Dendritic cell treated with granulocyte-macrophage colony-stimulating factor and Interleukin-4, amounts not matched to agents 40 ng/mL and 50 ng/mL, for 4 days (primary cell): ENCODE measurements at regions not wholly inside any gene's neighbourhood (a gene's known extent, or its start where the extent isn't known, plus 50 kb on each side); places are given as distances from the start of the nearest gene placed in this dataset.

Experiments used
- H3K27ac Mint-ChIP-seq: one replicate; pipeline ENCODE4 v1.8.0; 2022; ENCODE audit warnings: mild to moderate bottlenecking, mixed read lengths
- H3K27me3 Mint-ChIP-seq: one replicate; pipeline ENCODE4 v1.8.0; 2022; ENCODE audit warnings: mild to moderate bottlenecking, mixed read lengths
- H3K36me3 Mint-ChIP-seq: one replicate; pipeline ENCODE4 v1.8.0; 2022; ENCODE audit warnings: low read depth, mixed read lengths
- H3K4me1 Mint-ChIP-seq: one replicate; pipeline ENCODE4 v1.8.0; 2022; ENCODE audit warnings: low read depth, mixed read lengths
- H3K4me3 Mint-ChIP-seq: one replicate; pipeline ENCODE4 v1.8.0; 2022; ENCODE audit warnings: mild to moderate bottlenecking, moderate library complexity, mixed read lengths
- H3K9me3 Mint-ChIP-seq: one replicate; pipeline ENCODE4 v1.8.0; 2022; ENCODE audit warnings: mixed read lengths
- intact Hi-C: fragments of 100-400 bp; cut with micrococcal nuclease; formaldehyde crosslinking; loops from one replicate; pipeline ENCODE4 v1.15.0; 2022

GRCh38 chr3:94862703-94863102, 799.8 kb downstream of the NSUN3 start:
- H3K27me3 Mint-ChIP-seq, result no peaks in the 10 kb centered on the region
- H3K9me3 Mint-ChIP-seq, result peaks cover 68% of the 10 kb centered on the region
- no peaks in the 10 kb centered on the region for H3K4me1 Mint-ChIP-seq
- no peak overlapping the region for H3K27ac Mint-ChIP-seq
- no peaks in the 10 kb centered on the region for H3K36me3 Mint-ChIP-seq
- intact Hi-C loops, result no loop called here
- H3K4me3 Mint-ChIP-seq, result no peak overlapping the region

- no peak overlapping the region for H3K4me3 Mint-ChIP-seq
- no peaks in the 10 kb centered on the region for H3K27me3 Mint-ChIP-seq
- H3K9me3 Mint-ChIP-seq, result peaks cover 22% of the 10 kb centered on the region
- intact Hi-C loops, result no loop called here
- H3K4me1 Mint-ChIP-seq, result no peaks in the 10 kb centered on the region
- H3K36me3 Mint-ChIP-seq, result no peaks in the 10 kb centered on the region
- H3K27ac Mint-ChIP-seq, result no peak overlapping the region
Observed at GRCh38 chr3:94869059-94869547, 806.2 kb downstream of the NSUN3 start.

GRCh38 chr3:94873751-94874150, 810.9 kb downstream of the NSUN3 start:
- intact Hi-C loops, result no loop called here
- no peak overlapping the region for H3K27ac Mint-ChIP-seq
- no peaks in the 10 kb centered on the region for H3K9me3 Mint-ChIP-seq
- H3K4me3 Mint-ChIP-seq, result no peak overlapping the region
- no peaks in the 10 kb centered on the region for H3K27me3 Mint-ChIP-seq
- H3K36me3 Mint-ChIP-seq, result no peaks in the 10 kb centered on the region
- H3K4me1 Mint-ChIP-seq, result no peaks in the 10 kb centered on the region

GRCh38 chr3:94875149-94875548, 812.3 kb downstream of the NSUN3 start:
- H3K4me1 Mint-ChIP-seq, result no peaks in the 10 kb centered on the region
- H3K9me3 Mint-ChIP-seq, result no peaks in the 10 kb centered on the region
- no peaks in the 10 kb centered on the region for H3K36me3 Mint-ChIP-seq
- intact Hi-C loops, result no loop called here
- no peak overlapping the region for H3K27ac Mint-ChIP-seq
- H3K27me3 Mint-ChIP-seq, result no peaks in the 10 kb centered on the region
- H3K4me3 Mint-ChIP-seq, result no peak overlapping the region

GRCh38 chr3:94887065-94887464, 824.2 kb downstream of the NSUN3 start:
- H3K9me3 Mint-ChIP-seq, result peaks cover 22% of the 10 kb centered on the region
- H3K36me3 Mint-ChIP-seq, result no peaks in the 10 kb centered on the region
- intact Hi-C loops, result no loop called here
- no peak overlapping the region for H3K4me3 Mint-ChIP-seq
- no peak overlapping the region for H3K27ac Mint-ChIP-seq
- H3K4me1 Mint-ChIP-seq, result no peaks in the 10 kb centered on the region
- no peaks in the 10 kb centered on the region for H3K27me3 Mint-ChIP-seq

- Mint-ChIP-seq H3K27ac (no peak overlapping the region), H3K27me3 (no peaks in the 10 kb centered on the region), H3K9me3 (no peaks in the 10 kb centered on the region), H3K36me3 (no peaks in the 10 kb centered on the region), H3K4me1 (no peaks in the 10 kb centered on the region), H3K4me3 (no peak overlapping the region)
- intact Hi-C loops, result no loop called here
Observed at GRCh38 chr3:94896994-94897393, 834.1 kb downstream of the NSUN3 start.

GRCh38 chr3:94904156-94904674, 841.4 kb downstream of the NSUN3 start:
- intact Hi-C loops, result no loop called here
- no peaks in the 10 kb centered on the region for H3K4me1 Mint-ChIP-seq
- H3K36me3 Mint-ChIP-seq, result no peaks in the 10 kb centered on the region
- no peaks in the 10 kb centered on the region for H3K9me3 Mint-ChIP-seq
- H3K27me3 Mint-ChIP-seq, result no peaks in the 10 kb centered on the region
- H3K27ac Mint-ChIP-seq, result no peak overlapping the region
- H3K4me3 Mint-ChIP-seq, result no peak overlapping the region

- intact Hi-C loops, result no loop called here
- no peaks in the 10 kb centered on the region for H3K27me3 Mint-ChIP-seq
- no peaks in the 10 kb centered on the region for H3K36me3 Mint-ChIP-seq
Observed at GRCh38 chr3:94909726-94910125, 846.9 kb downstream of the NSUN3 start.

GRCh38 chr3:94912656-94913055, 849.8 kb downstream of the NSUN3 start:
- no peak overlapping the region for H3K4me3 Mint-ChIP-seq
- H3K9me3 Mint-ChIP-seq, result no peaks in the 10 kb centered on the region
- H3K27ac Mint-ChIP-seq, result no peak overlapping the region
- no peaks in the 10 kb centered on the region for H3K4me1 Mint-ChIP-seq
- H3K27me3 Mint-ChIP-seq, result no peaks in the 10 kb centered on the region
- no peaks in the 10 kb centered on the region for H3K36me3 Mint-ChIP-seq
- intact Hi-C loops, result no loop called here

More at GRCh38 chr3:94909726-94910125, 846.9 kb downstream of the NSUN3 start:
- no peak overlapping the region for H3K27ac Mint-ChIP-seq
- no peak overlapping the region for H3K4me3 Mint-ChIP-seq
- no peaks in the 10 kb centered on the region for H3K9me3 Mint-ChIP-seq
- no peaks in the 10 kb centered on the region for H3K4me1 Mint-ChIP-seq

GRCh38 chr3:94927175-94927574, 864.3 kb downstream of the NSUN3 start:
- no peak overlapping the region for H3K27ac Mint-ChIP-seq
- H3K4me3 Mint-ChIP-seq, result no peak overlapping the region
- H3K36me3 Mint-ChIP-seq, result no peaks in the 10 kb centered on the region
- intact Hi-C loops, result no loop called here
- peaks cover 9% of the 10 kb centered on the region for H3K9me3 Mint-ChIP-seq
- H3K4me1 Mint-ChIP-seq, result no peaks in the 10 kb centered on the region
- no peaks in the 10 kb centered on the region for H3K27me3 Mint-ChIP-seq

GRCh38 chr3:94928921-94929320, 866.1 kb downstream of the NSUN3 start:
- H3K9me3 Mint-ChIP-seq, result no peaks in the 10 kb centered on the region
- no peak overlapping the region for H3K4me3 Mint-ChIP-seq
- H3K4me1 Mint-ChIP-seq, result no peaks in the 10 kb centered on the region
- H3K27ac Mint-ChIP-seq, result no peak overlapping the region
- H3K36me3 Mint-ChIP-seq, result no peaks in the 10 kb centered on the region
- H3K27me3 Mint-ChIP-seq, result no peaks in the 10 kb centered on the region
- intact Hi-C loops, result no loop called here

GRCh38 chr3:94935738-94936580, 873.1 kb downstream of the NSUN3 start:
- Mint-ChIP-seq H3K9me3 (peaks cover 33% of the 10 kb centered on the region), H3K4me1 (no peaks in the 10 kb centered on the region), H3K36me3 (no peaks in the 10 kb centered on the region), H3K27me3 (no peaks in the 10 kb centered on the region), H3K27ac (no peak overlapping the region), H3K4me3 (no peak overlapping the region)
- intact Hi-C loops, result no loop called here

GRCh38 chr3:94937980-94938379, 875.1 kb downstream of the NSUN3 start:
- peaks cover 33% of the 10 kb centered on the region for H3K9me3 Mint-ChIP-seq

GRCh38 chr3:94946683-94947082, 883.8 kb downstream of the NSUN3 start:
- no peaks in the 10 kb centered on the region for H3K4me1 Mint-ChIP-seq

More at GRCh38 chr3:94937980-94938379, 875.1 kb downstream of the NSUN3 start:
- Mint-ChIP-seq H3K4me3 (no peak overlapping the region), H3K4me1 (no peaks in the 10 kb centered on the region), H3K27ac (no peak overlapping the region), H3K27me3 (no peaks in the 10 kb centered on the region), H3K36me3 (no peaks in the 10 kb centered on the region)
- intact Hi-C loops, result no loop called here

More at GRCh38 chr3:94946683-94947082, 883.8 kb downstream of the NSUN3 start:
- Mint-ChIP-seq H3K4me3 (no peak overlapping the region), H3K9me3 (peaks cover 33% of the 10 kb centered on the region), H3K36me3 (no peaks in the 10 kb centered on the region), H3K27me3 (no peaks in the 10 kb centered on the region), H3K27ac (no peak overlapping the region)
- intact Hi-C loops, result no loop called here
